ENCODE measurements at regions not wholly inside any gene's neighbourhood (a gene's known extent, or its start where the extent isn't known, plus 50 kb on each side); places are given as distances from the start of the nearest gene placed in this dataset.

GRCh38 chr11:95605271-95605940, 184.2 kb downstream of the FAM76B start:
- Histone ChIP-seq H3K4me3 (no peak overlapping the region), H3K9me3 (no peaks in the 10 kb centered on the region), H3K4me1 (peaks cover 0 to 7% (median 0%) of the 10 kb centered on the region in 6 donors), H3K27me3 (replicated peaks in 1 of 7) (no peaks in the 10 kb centered on the region), H3K36me3 (no peaks in the 10 kb centered on the region), H3K27ac (no peak overlapping the region)
- intact Hi-C loops (cut with DNase I; ENCODE audit: low total_unique reads): no loop called here
- TF ChIP-seq POLR2A (IDR thresholded peaks at IDR 0.05): no peak
- 33 to 47% (median 37%) methylated on average over 3 of the region's 3 CpGs for WGBS, 5 donors
- DNase-seq: no peak

- no peak for DNase-seq
- H3K4me3 ChIP-seq: no peak overlapping the region
- no peaks in the 10 kb centered on the region for H3K36me3 ChIP-seq
- TF ChIP-seq POLR2A (IDR thresholded peaks at IDR 0.05): no peak
- no peak for TF ChIP-seq POLR2AphosphoS5 (IDR thresholded peaks at IDR 0.05)
- no peak for TF ChIP-seq CTCF (IDR thresholded peaks at IDR 0.05 in 8 of 11, conservative IDR thresholded peaks at IDR 0.05 in 3 of 11)
- WGBS, 5 donors: 52 to 76% (median 73%) methylated on average over 2 of the region's 2 CpGs
- no peaks in the 10 kb centered on the region for H3K9me3 ChIP-seq
- H3K4me1 ChIP-seq: no peaks in the 10 kb centered on the region
- H3K27me3 ChIP-seq (replicated peaks in 1 of 7): no peaks in the 10 kb centered on the region
- intact Hi-C loops (cut with DNase I; ENCODE audit: low total_unique reads): no loop called here
- peak overlapping the region in 1 of 8 donors; percentile 8 for H3K27ac ChIP-seq
These were observed 189.5 kb downstream of the FAM76B start for GRCh38 chr11:95599959-95600586.

GRCh38 chr11:95595973-95596489, 193.6 kb downstream of the FAM76B start:
- Histone ChIP-seq H3K4me3 (no peak overlapping the region), H3K27ac (no peak overlapping the region), H3K4me1 (no peaks in the 10 kb centered on the region), H3K27me3 (replicated peaks in 1 of 7) (no peaks in the 10 kb centered on the region), H3K36me3 (no peaks in the 10 kb centered on the region), H3K9me3 (no peaks in the 10 kb centered on the region)
- TF ChIP-seq POLR2AphosphoS5 (IDR thresholded peaks at IDR 0.05) (no peak), POLR2A (IDR thresholded peaks at IDR 0.05) (no peak), CTCF (IDR thresholded peaks at IDR 0.05 in 8 of 11, conservative IDR thresholded peaks at IDR 0.05 in 3 of 11) (no peak)
- no peak for DNase-seq
- intact Hi-C loops (cut with DNase I; ENCODE audit: low total_unique reads): no loop called here
- WGBS, 5 donors: 93 to 99% (median 96%) methylated on average over 2 of the region's 2 CpGs

GRCh38 chr11:95595541-95595940, 194.0 kb downstream of the FAM76B start:
- 80 to 99% (median 96%) methylated on average over 3 of the region's 3 CpGs for WGBS, 5 donors
- Histone ChIP-seq H3K27me3 (replicated peaks in 1 of 7) (no peaks in the 10 kb centered on the region), H3K4me3 (no peak overlapping the region), H3K9me3 (no peaks in the 10 kb centered on the region), H3K36me3 (no peaks in the 10 kb centered on the region), H3K4me1 (no peaks in the 10 kb centered on the region), H3K27ac (no peak overlapping the region)
- DNase-seq: no peak
- intact Hi-C loops (cut with DNase I; ENCODE audit: low total_unique reads): no loop called here
- TF ChIP-seq POLR2AphosphoS5 (IDR thresholded peaks at IDR 0.05) (no peak), POLR2A (IDR thresholded peaks at IDR 0.05) (no peak), CTCF (IDR thresholded peaks at IDR 0.05 in 8 of 11, conservative IDR thresholded peaks at IDR 0.05 in 3 of 11) (no peak)

All from spleen (tissue), 11 donors.